ENCODE measurements at regions not wholly inside any gene's neighbourhood (a gene's known extent, or its start where the extent isn't known, plus 50 kb on each side); places are given as distances from the start of the nearest gene placed in this dataset.

GRCh38 chr2:198494931-198495330 lies 690.5 kb downstream of the PLCL1 start:
- Mint-ChIP-seq H3K36me3 (ENCODE audit: low read depth) (no peaks in the 10 kb centered on the region), H3K27ac (ENCODE audit: unreplicated experiment) (no peak overlapping the region), H3K4me3 (no peak overlapping the region), H3K9me3 (no peaks in the 10 kb centered on the region), H3K27me3 (ENCODE audit: low read depth) (no peaks in the 10 kb centered on the region), H3K4me1 (no peaks in the 10 kb centered on the region)
- DNase-seq (ENCODE audit: low read depth, low spot score): no peak
- TF ChIP-seq, protein P1, sequence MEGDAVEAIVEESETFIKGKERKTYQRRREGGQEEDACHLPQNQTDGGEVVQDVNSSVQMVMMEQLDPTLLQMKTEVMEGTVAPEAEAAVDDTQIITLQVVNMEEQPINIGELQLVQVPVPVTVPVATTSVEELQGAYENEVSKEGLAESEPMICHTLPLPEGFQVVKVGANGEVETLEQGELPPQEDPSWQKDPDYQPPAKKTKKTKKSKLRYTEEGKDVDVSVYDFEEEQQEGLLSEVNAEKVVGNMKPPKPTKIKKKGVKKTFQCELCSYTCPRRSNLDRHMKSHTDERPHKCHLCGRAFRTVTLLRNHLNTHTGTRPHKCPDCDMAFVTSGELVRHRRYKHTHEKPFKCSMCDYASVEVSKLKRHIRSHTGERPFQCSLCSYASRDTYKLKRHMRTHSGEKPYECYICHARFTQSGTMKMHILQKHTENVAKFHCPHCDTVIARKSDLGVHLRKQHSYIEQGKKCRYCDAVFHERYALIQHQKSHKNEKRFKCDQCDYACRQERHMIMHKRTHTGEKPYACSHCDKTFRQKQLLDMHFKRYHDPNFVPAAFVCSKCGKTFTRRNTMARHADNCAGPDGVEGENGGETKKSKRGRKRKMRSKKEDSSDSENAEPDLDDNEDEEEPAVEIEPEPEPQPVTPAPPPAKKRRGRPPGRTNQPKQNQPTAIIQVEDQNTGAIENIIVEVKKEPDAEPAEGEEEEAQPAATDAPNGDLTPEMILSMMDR (conservative IDR thresholded peaks at IDR 0.05): no peak

GRCh38 chr2:198490748-198491147 lies 686.4 kb downstream of the PLCL1 start:
- H3K36me3 Mint-ChIP-seq (ENCODE audit: low read depth): no peaks in the 10 kb centered on the region
- no peaks in the 10 kb centered on the region for H3K4me1 Mint-ChIP-seq
- no peak overlapping the region for H3K4me3 Mint-ChIP-seq
- no peaks in the 10 kb centered on the region for H3K9me3 Mint-ChIP-seq
- no peaks in the 10 kb centered on the region for H3K27me3 Mint-ChIP-seq (ENCODE audit: low read depth)
- H3K27ac Mint-ChIP-seq (ENCODE audit: unreplicated experiment): no peak overlapping the region
- no peak for DNase-seq (ENCODE audit: low read depth, low spot score)
- TF ChIP-seq, protein P1 (conservative IDR thresholded peaks at IDR 0.05): no peak

DNA sequence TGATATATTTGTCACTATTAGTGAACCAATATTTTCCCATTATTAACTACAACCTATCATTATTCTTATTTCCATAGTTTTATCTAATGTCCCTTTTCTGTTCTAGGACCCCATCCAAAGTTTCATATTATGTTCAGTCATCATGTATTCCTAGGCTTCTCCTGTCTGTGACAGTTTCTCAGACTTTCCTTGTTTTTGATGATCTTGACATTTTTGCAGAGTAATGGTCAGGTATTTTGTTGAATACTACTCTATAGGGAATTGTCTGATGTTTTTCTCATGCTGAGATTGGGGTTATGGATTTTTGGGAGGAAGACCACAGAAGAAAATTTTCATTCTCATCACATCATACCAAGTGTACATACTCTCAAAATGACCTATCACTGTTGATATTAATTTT lies 684.6 kb downstream of the PLCL1 start:
- Mint-ChIP-seq H3K27ac (ENCODE audit: unreplicated experiment) (no peak overlapping the region), H3K9me3 (no peaks in the 10 kb centered on the region), H3K4me3 (no peak overlapping the region), H3K36me3 (ENCODE audit: low read depth) (no peaks in the 10 kb centered on the region), H3K27me3 (ENCODE audit: low read depth) (no peaks in the 10 kb centered on the region), H3K4me1 (no peaks in the 10 kb centered on the region)
- TF ChIP-seq, protein P1 (conservative IDR thresholded peaks at IDR 0.05): no peak
- DNase-seq (ENCODE audit: low read depth, low spot score): no peak

DNA sequence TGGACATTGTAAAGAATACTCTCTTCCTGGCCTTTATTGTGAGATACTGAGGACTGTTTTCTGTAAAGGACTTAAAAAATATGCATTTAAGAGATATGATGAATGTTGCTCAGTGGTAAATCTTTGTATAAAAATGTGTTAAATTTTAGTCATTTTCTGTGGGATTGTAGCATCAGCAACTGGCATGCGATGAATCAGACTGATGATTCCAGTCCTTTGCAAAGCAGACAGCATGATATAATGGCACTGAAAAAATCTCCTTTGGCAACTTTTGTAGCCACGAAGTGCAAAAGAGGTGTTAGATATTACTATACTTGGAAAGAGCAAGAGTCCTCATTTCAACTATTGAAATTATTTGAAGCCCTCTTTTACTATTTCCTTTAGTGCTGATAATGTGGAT lies 678.7 kb downstream of the PLCL1 start:
- Mint-ChIP-seq H3K4me3 (no peak overlapping the region), H3K27me3 (ENCODE audit: low read depth) (no peaks in the 10 kb centered on the region), H3K27ac (ENCODE audit: unreplicated experiment) (no peak overlapping the region), H3K9me3 (no peaks in the 10 kb centered on the region), H3K36me3 (ENCODE audit: low read depth) (no peaks in the 10 kb centered on the region), H3K4me1 (no peaks in the 10 kb centered on the region)
- TF ChIP-seq, protein P1 (conservative IDR thresholded peaks at IDR 0.05): no peak
- no peak for DNase-seq (ENCODE audit: low read depth, low spot score)

- no peak overlapping the region for H3K4me3 Mint-ChIP-seq
- no peaks in the 10 kb centered on the region for H3K36me3 Mint-ChIP-seq (ENCODE audit: low read depth)
- H3K4me1 Mint-ChIP-seq: no peaks in the 10 kb centered on the region
- H3K27me3 Mint-ChIP-seq (ENCODE audit: low read depth): no peaks in the 10 kb centered on the region
- H3K27ac Mint-ChIP-seq (ENCODE audit: unreplicated experiment): no peak overlapping the region
- H3K9me3 Mint-ChIP-seq: no peaks in the 10 kb centered on the region
- TF ChIP-seq, protein P1 (conservative IDR thresholded peaks at IDR 0.05): no peak
- DNase-seq (ENCODE audit: low read depth, low spot score): no peak
These were observed 674.7 kb downstream of the PLCL1 start for GRCh38 chr2:198479065-198479464.

DNA sequence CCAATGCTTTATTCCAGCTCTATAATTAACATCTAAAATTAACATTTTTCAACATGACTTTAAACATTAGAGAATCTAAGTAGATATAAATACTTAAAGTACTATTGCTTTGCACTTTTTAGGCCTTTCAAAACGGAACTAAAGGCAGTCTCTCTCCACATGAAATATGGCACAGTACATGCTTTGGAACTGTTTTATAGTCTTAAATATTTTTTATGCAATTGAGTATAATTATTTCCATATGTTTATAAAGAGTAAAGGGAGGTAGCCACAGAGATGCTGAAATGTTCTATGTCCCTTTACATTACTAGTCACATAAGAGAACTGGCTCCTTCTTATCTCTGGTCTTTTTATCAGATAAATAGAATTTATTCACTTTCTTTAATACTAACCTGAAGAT lies 674.0 kb downstream of the PLCL1 start:
- DNase-seq (ENCODE audit: low read depth, low spot score): no peak
- Mint-ChIP-seq H3K36me3 (ENCODE audit: low read depth) (no peaks in the 10 kb centered on the region), H3K9me3 (no peaks in the 10 kb centered on the region), H3K27me3 (ENCODE audit: low read depth) (no peaks in the 10 kb centered on the region), H3K4me3 (no peak overlapping the region), H3K4me1 (no peaks in the 10 kb centered on the region), H3K27ac (ENCODE audit: unreplicated experiment) (no peak overlapping the region)
- TF ChIP-seq, protein P1 (conservative IDR thresholded peaks at IDR 0.05): no peak
